ENCODE measurements at regions not wholly inside any gene's neighbourhood (a gene's known extent, or its start where the extent isn't known, plus 50 kb on each side); places are given as distances from the start of the nearest gene placed in this dataset.
A peak's percentile ranks its signal among the peaks of the same experiment; 100 is the strongest.

GRCh38 chr5:155827949-155828348 lies 499.0 kb upstream of the SGCD start:
- DNase-seq, result no peak
- CTCF ChIA-PET, result no interaction called here

GRCh38 chr5:155831491-155831890 lies 495.5 kb upstream of the SGCD start:
- intact Hi-C loops (cut with micrococcal nuclease), result no loop called here
- POLR2A ChIA-PET, result no interaction called here
- DNase-seq, result no peak

More at GRCh38 chr5:155827949-155828348, 499.0 kb upstream of the SGCD start:
- peaks cover 4% of the 10 kb centered on the region for H3K4me1 Mint-ChIP-seq (ENCODE audit: low read depth)
- H3K4me3 Mint-ChIP-seq, result no peak overlapping the region
- peak; percentile 67 for ATAC-seq
- POLR2A ChIA-PET, result no interaction called here
- intact Hi-C loops (cut with micrococcal nuclease), result no loop called here
- no peaks in the 10 kb centered on the region for H3K9me3 Mint-ChIP-seq
- no peak overlapping the region for H3K27ac Mint-ChIP-seq
- no peaks in the 10 kb centered on the region for H3K36me3 Mint-ChIP-seq (ENCODE audit: low read depth)
- no peak for TF ChIP-seq CTCF (IDR thresholded peaks at IDR 0.05)
- H3K27me3 Mint-ChIP-seq, result peaks cover 2% of the 10 kb centered on the region

GRCh38 chr5:155833287-155833686 lies 493.7 kb upstream of the SGCD start:
- TF ChIP-seq CTCF (IDR thresholded peaks at IDR 0.05), result no peak
- no peaks in the 10 kb centered on the region for H3K9me3 Mint-ChIP-seq
- intact Hi-C loops (cut with micrococcal nuclease), result no loop called here
- no peak for DNase-seq
- no peak overlapping the region for H3K27ac Mint-ChIP-seq
- H3K4me1 Mint-ChIP-seq (ENCODE audit: low read depth), result peaks cover under 1% of the 10 kb centered on the region
- no peaks in the 10 kb centered on the region for H3K36me3 Mint-ChIP-seq (ENCODE audit: low read depth)
- ChIA-PET CTCF (interaction anchor here (0.6 kb wide), 1 partner anchor 113 kb away, joined by 3 read pairs; no protein-coding TSS in a partner anchor), POLR2A (no interaction called here)
- ATAC-seq, result no peak
- H3K4me3 Mint-ChIP-seq, result no peak overlapping the region
- no peaks in the 10 kb centered on the region for H3K27me3 Mint-ChIP-seq

More at GRCh38 chr5:155831491-155831890, 495.5 kb upstream of the SGCD start:
- Mint-ChIP-seq H3K27me3 (no peaks in the 10 kb centered on the region), H3K4me1 (ENCODE audit: low read depth) (peaks cover 4% of the 10 kb centered on the region), H3K27ac (no peak overlapping the region), H3K4me3 (no peak overlapping the region), H3K9me3 (no peaks in the 10 kb centered on the region), H3K36me3 (ENCODE audit: low read depth) (no peaks in the 10 kb centered on the region)
- CTCF ChIA-PET, result no interaction called here
- no peak for TF ChIP-seq CTCF (IDR thresholded peaks at IDR 0.05)
- no peak for ATAC-seq

GRCh38 chr5:155834271-155834975 lies 492.5 kb upstream of the SGCD start:
- TF ChIP-seq CTCF (IDR thresholded peaks at IDR 0.05), result no peak
- H3K4me1 Mint-ChIP-seq (ENCODE audit: low read depth), result no peaks in the 10 kb centered on the region
- CTCF ChIA-PET, result no interaction called here
- peaks cover 3% of the 10 kb centered on the region for H3K27me3 Mint-ChIP-seq
- DNase-seq (no peak), ATAC-seq (no peak)
- H3K4me3 Mint-ChIP-seq, result no peak overlapping the region
- no peak overlapping the region for H3K27ac Mint-ChIP-seq
- H3K36me3 Mint-ChIP-seq (ENCODE audit: low read depth), result no peaks in the 10 kb centered on the region
- POLR2A ChIA-PET, result no interaction called here
- intact Hi-C loops (cut with micrococcal nuclease), result no loop called here
- H3K9me3 Mint-ChIP-seq, result no peaks in the 10 kb centered on the region

GRCh38 chr5:155836089-155836803 lies 490.7 kb upstream of the SGCD start:
- no peak for ATAC-seq
- CTCF ChIA-PET, result interaction anchor here (0.9 kb wide), 1 partner anchor 136 kb away, joined by 3 read pairs; no protein-coding TSS in a partner anchor
- intact Hi-C loops (cut with micrococcal nuclease), result no loop called here

More at GRCh38 chr5:155836089-155836803, 490.7 kb upstream of the SGCD start:
- DNase-seq, result no peak
- POLR2A ChIA-PET, result no interaction called here
- Mint-ChIP-seq H3K27me3 (peaks cover 4% of the 10 kb centered on the region), H3K4me3 (no peak overlapping the region), H3K4me1 (ENCODE audit: low read depth) (no peaks in the 10 kb centered on the region), H3K9me3 (no peaks in the 10 kb centered on the region), H3K36me3 (ENCODE audit: low read depth) (no peaks in the 10 kb centered on the region), H3K27ac (no peak overlapping the region)
- TF ChIP-seq CTCF (IDR thresholded peaks at IDR 0.05), result no peak

All from activated CD8-positive, alpha-beta T cell treated with anti-CD3 and anti-CD28 coated beads for 36 hours (primary cell).